GM13977 (cell line): ENCODE measurements at regions not wholly inside any gene's neighbourhood (a gene's known extent, or its start where the extent isn't known, plus 50 kb on each side); places are given as distances from the start of the nearest gene placed in this dataset.

Source experiments
- DNase-seq: peaks from one replicate; pipeline ENCODE4 v3.0.0; 2012; ENCODE audit warnings: low spot score
- CTCF ChIP-seq: IDR thresholded peaks from 2 replicates; pipeline ENCODE4 v1.5.1; 2012; ENCODE audit warnings: mild to moderate bottlenecking, control low read depth; ENCODE audit not compliant: insufficient read depth; ENCODE audit errors: extremely low read depth, missing control alignments
- in situ Hi-C: fragments of 300-500 bp; cut with MboI; formaldehyde crosslinking; loops from one replicate; pipeline ENCODE4 v1.12.0; 2022; ENCODE audit warnings: low sequenced_read_pairs, low pct_unique_long_range_greater_than_20kb, mixed read lengths, inconsistent platforms; ENCODE audit not compliant: unreplicated experiment

DNA sequence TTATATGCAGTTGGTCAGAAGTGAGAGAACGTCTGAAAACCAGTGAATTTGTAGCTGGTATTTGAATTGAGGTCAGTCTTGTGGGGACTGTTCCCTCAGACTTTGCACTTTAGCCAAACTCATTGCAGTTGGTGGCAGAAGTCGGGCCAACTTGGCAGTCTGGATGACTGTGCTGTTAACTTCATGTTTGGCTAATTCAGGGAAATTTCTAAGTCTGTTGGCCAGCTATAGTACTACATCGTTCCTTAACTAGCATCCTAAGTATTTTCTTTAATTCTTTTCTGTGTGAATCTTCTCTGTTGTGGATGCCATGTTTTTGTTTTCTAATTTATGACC lies 806.8 kb upstream of the GCFC2 start:
- TF ChIP-seq CTCF = no peak
- in situ Hi-C loops = no loop called here
- no peak for DNase-seq

GRCh38 chr2:76516861-76517573 lies 806.3 kb upstream of the GCFC2 start:
- in situ Hi-C loops = no loop called here
- no peak for TF ChIP-seq CTCF
- DNase-seq = no peak

- TF ChIP-seq CTCF = no peak
- in situ Hi-C loops = no loop called here
- DNase-seq = no peak
These were observed 801.6 kb upstream of the GCFC2 start for GRCh38 chr2:76512201-76512820.

DNA sequence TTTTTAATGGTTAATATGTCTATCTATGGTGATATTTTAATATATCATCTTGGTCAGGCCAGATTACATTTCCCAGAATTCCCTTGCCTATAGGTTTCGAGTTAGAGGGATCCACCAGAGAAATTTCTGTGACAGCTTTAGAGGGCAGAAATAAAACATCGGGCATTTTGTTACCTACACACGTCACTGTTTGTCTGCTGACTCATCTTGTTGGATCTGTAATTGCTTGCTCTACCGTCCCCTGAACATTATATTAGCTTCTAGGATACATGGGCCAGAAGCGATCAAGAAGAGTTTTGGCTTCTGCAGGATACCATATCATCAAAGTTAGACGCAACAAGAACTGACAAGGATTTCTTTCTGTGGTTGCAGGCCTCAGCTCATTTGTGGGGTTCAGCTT lies 795.8 kb upstream of the GCFC2 start:
- in situ Hi-C loops = no loop called here
- DNase-seq = no peak
- TF ChIP-seq CTCF = no peak

GRCh38 chr2:76501641-76502040 lies 790.9 kb upstream of the GCFC2 start:
- in situ Hi-C loops = no loop called here
- no peak for DNase-seq
- TF ChIP-seq CTCF = no peak

GRCh38 chr2:76498360-76498759 lies 787.6 kb upstream of the GCFC2 start:
- TF ChIP-seq CTCF = no peak
- in situ Hi-C loops = no loop called here
- no peak for DNase-seq
